ENCODE measurements at regions not wholly inside any gene's neighbourhood (a gene's known extent, or its start where the extent isn't known, plus 50 kb on each side); places are given as distances from the start of the nearest gene placed in this dataset.

DNA sequence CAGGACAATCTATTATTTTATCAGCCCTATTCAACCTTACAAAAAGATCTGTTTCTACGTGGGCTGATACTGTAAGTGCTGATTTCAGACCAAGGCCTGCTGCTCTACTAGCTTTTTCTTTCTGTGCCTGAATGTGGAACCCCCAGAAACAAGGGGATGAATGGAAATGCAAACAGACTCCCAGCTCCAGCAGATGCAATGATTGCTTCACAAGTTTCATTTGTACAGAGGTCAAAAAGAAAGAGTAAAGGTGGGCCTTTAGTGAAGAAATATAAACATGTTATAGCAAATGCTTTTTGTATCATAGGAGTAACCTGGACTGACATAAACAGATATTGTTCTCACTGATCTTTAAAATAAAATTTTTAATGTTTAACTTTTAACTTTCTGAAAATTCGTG, 130.2 kb upstream of the SLC25A13 start:
- Histone ChIP-seq H3K79me2 (ENCODE audit: insufficient read depth, low read length) (no peaks in the 10 kb centered on the region), H4K20me1 (ENCODE audit: insufficient read depth, low read length) (no peaks in the 10 kb centered on the region)
- TF ChIP-seq, protein P1, sequence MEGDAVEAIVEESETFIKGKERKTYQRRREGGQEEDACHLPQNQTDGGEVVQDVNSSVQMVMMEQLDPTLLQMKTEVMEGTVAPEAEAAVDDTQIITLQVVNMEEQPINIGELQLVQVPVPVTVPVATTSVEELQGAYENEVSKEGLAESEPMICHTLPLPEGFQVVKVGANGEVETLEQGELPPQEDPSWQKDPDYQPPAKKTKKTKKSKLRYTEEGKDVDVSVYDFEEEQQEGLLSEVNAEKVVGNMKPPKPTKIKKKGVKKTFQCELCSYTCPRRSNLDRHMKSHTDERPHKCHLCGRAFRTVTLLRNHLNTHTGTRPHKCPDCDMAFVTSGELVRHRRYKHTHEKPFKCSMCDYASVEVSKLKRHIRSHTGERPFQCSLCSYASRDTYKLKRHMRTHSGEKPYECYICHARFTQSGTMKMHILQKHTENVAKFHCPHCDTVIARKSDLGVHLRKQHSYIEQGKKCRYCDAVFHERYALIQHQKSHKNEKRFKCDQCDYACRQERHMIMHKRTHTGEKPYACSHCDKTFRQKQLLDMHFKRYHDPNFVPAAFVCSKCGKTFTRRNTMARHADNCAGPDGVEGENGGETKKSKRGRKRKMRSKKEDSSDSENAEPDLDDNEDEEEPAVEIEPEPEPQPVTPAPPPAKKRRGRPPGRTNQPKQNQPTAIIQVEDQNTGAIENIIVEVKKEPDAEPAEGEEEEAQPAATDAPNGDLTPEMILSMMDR (IDR thresholded peaks at IDR 0.05; ENCODE audit: low read length), result no peak
- TF ChIP-seq EZH2 (IDR thresholded peaks at IDR 0.05; ENCODE audit: borderline replicate concordance, low read length), result no peak

DNA sequence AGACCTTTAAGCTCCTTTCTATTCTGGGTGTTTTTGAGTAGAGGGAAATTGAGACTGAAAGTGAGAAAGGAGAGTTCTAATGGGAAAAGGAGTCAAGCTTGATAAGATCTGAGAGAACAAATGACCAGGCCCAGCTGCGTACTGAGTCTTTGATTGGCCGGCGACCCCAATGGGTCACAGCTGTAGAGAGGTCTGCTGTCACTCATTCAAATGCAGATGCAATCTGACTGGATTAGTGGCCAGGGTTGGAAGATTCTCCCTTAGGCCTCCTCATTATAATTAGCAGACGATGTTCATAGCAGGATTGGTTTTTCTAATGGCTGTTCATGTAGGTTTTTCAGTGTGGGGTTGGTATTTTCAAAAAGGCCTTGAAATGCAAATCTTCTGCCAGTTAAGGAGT, 127.2 kb upstream of the SLC25A13 start:
- Histone ChIP-seq H3K4me1 (ENCODE audit: insufficient read depth, low read length, severe bottlenecking) (no peaks in the 10 kb centered on the region), H3K27me3 (ENCODE audit: insufficient read depth, low read length) (no peaks in the 10 kb centered on the region), H3F3A (ENCODE audit: insufficient read depth, low read length) (no peaks in the 10 kb centered on the region), H3K9ac (ENCODE audit: low read length) (no peak overlapping the region), H3K4me2 (ENCODE audit: low read length) (no peak overlapping the region), H3K36me3 (ENCODE audit: insufficient read depth, low read length) (no peaks in the 10 kb centered on the region), H3K9me2 (ENCODE audit: low read depth, low read length) (no peaks in the 10 kb centered on the region), H3K9me3 (ENCODE audit: low read length) (no peaks in the 10 kb centered on the region), H2AFZ (ENCODE audit: low read length) (no peak overlapping the region), H4K20me1 (ENCODE audit: insufficient read depth, low read length) (no peaks in the 10 kb centered on the region), H3K27ac (ENCODE audit: low read depth, low read length, poor library complexity, severe bottlenecking) (no peak overlapping the region), H3K4me3 (ENCODE audit: low read depth, low read length, poor library complexity, severe bottlenecking) (no peak overlapping the region), H3K79me2 (ENCODE audit: insufficient read depth, low read length) (no peaks in the 10 kb centered on the region)
- TF ChIP-seq, protein P1 (IDR thresholded peaks at IDR 0.05; ENCODE audit: low read length), result no peak
- TF ChIP-seq EZH2 (IDR thresholded peaks at IDR 0.05; ENCODE audit: borderline replicate concordance, low read length), result no peak

More for the DNA sequence above, 130.2 kb upstream of the SLC25A13 start:
- Histone ChIP-seq H3F3A (ENCODE audit: insufficient read depth, low read length) (no peaks in the 10 kb centered on the region), H3K9me2 (ENCODE audit: low read depth, low read length) (no peaks in the 10 kb centered on the region), H3K36me3 (ENCODE audit: insufficient read depth, low read length) (no peaks in the 10 kb centered on the region), H3K4me2 (ENCODE audit: low read length) (no peak overlapping the region), H2AFZ (ENCODE audit: low read length) (no peak overlapping the region), H3K27me3 (ENCODE audit: insufficient read depth, low read length) (no peaks in the 10 kb centered on the region), H3K9ac (ENCODE audit: low read length) (no peak overlapping the region), H3K4me1 (ENCODE audit: insufficient read depth, low read length, severe bottlenecking) (no peaks in the 10 kb centered on the region), H3K9me3 (ENCODE audit: low read length) (no peaks in the 10 kb centered on the region), H3K4me3 (ENCODE audit: low read depth, low read length, poor library complexity, severe bottlenecking) (no peak overlapping the region), H3K27ac (ENCODE audit: low read depth, low read length, poor library complexity, severe bottlenecking) (no peak overlapping the region)

DNA sequence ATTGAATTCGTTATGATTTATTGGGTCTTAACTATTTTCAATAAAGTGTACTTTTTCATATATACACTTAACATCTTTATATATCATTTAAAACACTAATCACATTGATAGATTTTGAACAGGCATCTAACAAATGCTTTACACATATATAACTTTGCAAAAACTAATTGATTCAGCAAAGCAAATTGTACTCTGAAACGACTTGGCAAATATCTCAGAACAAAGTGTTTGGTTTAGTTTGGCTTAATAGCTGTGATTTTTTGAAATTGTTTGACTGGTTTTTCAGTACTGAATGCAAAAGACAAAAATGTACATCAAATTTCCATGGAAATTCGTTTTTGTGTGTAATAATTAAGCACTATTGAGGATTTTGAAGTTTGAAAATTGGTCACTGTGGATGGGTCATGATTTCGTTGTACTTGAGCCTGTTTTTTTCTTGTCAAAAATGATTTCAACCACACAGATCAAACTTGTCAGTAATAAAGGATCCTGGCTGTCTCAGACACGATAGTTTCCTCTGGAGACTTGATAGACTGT, 125.3 kb upstream of the SLC25A13 start:
- Histone ChIP-seq H3K27me3 (ENCODE audit: insufficient read depth, low read length) (no peaks in the 10 kb centered on the region), H3K4me3 (ENCODE audit: low read depth, low read length, poor library complexity, severe bottlenecking) (no peak overlapping the region), H3K79me2 (ENCODE audit: insufficient read depth, low read length) (no peaks in the 10 kb centered on the region), H3K9ac (ENCODE audit: low read length) (no peak overlapping the region), H3K4me1 (ENCODE audit: insufficient read depth, low read length, severe bottlenecking) (no peaks in the 10 kb centered on the region), H3K9me3 (ENCODE audit: low read length) (no peaks in the 10 kb centered on the region), H2AFZ (ENCODE audit: low read length) (no peak overlapping the region), H3K9me2 (ENCODE audit: low read depth, low read length) (no peaks in the 10 kb centered on the region), H3K27ac (ENCODE audit: low read depth, low read length, poor library complexity, severe bottlenecking) (no peak overlapping the region), H3K36me3 (ENCODE audit: insufficient read depth, low read length) (no peaks in the 10 kb centered on the region), H3F3A (ENCODE audit: insufficient read depth, low read length) (no peaks in the 10 kb centered on the region), H3K4me2 (ENCODE audit: low read length) (no peak overlapping the region), H4K20me1 (ENCODE audit: insufficient read depth, low read length) (no peaks in the 10 kb centered on the region)
- TF ChIP-seq EZH2 (IDR thresholded peaks at IDR 0.05; ENCODE audit: borderline replicate concordance, low read length), result no peak
- TF ChIP-seq, protein P1 (IDR thresholded peaks at IDR 0.05; ENCODE audit: low read length), result no peak

Data from OCI-LY1 (cell line).